Inflammatory macrophage (primary cell): ENCODE measurements at regions not wholly inside any gene's neighbourhood (a gene's known extent, or its start where the extent isn't known, plus 50 kb on each side); places are given as distances from the start of the nearest gene placed in this dataset.
"Not testable (repeated sequence)": the region's sequence is repeated elsewhere in the genome, so short reads cannot be mapped to it uniquely, and the experiment has no call there.

ENCODE experiments used
- DNase-seq, 2 donors: peaks; one replicate each; pipeline ENCODE4 v3.0.0-alpha.2; 2020 to 2022

GRCh38 chr7:79775911-79776310 is 322.4 kb upstream of the MAGI2 start:
- DNase-seq, result no peak

- DNase-seq, result no peak
Observed at GRCh38 chr7:79774150-79774549, 320.7 kb upstream of the MAGI2 start.

- no peak for DNase-seq
Observed at GRCh38 chr7:79770970-79771369, 317.5 kb upstream of the MAGI2 start.

DNA sequence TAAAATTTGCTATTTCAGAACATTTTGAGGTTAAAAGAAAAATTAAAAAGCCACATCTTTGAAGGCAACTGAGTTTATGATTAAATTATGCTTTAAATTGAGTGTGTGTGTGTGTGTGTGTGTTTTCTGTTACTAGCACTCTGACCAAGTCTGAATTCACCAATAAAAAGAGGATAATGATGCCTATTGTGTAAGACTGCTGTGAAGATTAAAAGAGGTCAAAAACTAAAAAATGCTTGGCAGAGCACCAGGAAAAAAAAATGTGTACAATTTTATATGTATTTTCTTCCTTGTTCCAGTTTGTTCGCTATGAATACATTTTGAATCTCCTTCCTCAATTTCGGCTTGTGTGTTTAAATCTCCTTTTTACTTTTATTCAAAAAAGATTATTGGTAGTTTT is 316.6 kb upstream of the MAGI2 start:
- peak in 1 of 2 donors; percentile 4 for DNase-seq

DNA sequence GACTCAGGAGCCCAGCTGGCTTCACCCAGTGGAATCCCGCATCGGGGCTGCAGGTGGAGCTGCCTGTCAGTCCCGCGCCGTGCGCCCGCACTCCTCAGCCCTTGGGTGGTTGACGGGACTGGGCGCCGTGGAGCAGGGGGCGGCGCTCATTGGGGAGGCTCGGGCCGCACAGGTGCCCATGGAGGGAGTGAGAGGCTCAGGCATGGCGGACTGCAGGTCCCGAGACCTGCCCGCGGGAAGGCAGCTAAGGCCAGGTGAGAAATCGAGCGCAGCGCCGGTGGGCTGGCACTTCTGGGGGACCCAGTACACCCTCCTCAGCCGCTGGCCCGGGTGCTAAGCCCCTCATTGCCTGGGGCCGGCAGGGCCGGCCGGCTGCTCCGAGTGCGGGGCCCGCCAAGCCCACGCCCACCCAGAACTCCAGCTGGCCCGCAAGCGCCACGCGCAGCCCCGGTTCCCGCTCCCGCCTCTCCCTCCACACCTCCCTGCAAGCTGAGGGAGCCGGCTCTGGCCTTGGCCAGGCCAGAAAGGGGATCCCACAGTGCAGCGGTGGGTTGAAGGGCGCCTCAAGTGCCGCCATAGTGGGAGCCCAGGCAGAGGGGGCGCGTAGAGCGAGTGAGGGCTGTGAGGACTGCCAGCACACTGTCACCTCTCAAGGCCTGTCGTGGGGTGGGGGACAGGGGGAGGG is 314.6 kb upstream of the MAGI2 start:
- DNase-seq, result not testable (repeated sequence)

- DNase-seq, result not testable (repeated sequence)
Observed at GRCh38 chr7:79767192-79767591, 313.7 kb upstream of the MAGI2 start.

DNA sequence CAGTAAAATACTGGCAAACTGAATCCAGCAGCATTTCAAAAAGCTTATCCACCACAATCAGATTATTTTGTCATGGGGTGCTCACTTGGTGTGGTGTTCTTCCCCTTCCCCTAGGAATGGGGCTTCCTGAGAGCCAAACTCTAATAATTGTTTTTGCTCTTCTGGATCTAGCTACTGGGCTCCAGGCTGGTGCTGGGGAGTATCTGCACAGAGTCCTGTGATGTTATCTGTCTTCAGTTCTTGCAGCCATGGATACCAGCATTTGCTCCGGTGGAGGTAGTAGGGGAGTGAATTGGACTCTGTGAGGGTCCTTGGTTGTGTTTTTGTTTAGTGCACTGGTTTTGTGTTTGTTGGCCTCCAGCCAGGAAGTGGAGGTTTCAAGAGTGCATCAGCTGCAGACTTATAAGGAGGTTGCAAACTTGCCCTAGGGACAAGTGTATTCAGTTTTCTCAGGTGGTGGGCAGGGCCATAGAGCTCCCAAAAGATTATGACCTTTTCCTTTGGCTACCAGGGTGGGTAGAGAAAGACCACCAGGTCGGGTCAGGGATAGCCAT is 308.5 kb upstream of the MAGI2 start:
- no peak for DNase-seq

DNA sequence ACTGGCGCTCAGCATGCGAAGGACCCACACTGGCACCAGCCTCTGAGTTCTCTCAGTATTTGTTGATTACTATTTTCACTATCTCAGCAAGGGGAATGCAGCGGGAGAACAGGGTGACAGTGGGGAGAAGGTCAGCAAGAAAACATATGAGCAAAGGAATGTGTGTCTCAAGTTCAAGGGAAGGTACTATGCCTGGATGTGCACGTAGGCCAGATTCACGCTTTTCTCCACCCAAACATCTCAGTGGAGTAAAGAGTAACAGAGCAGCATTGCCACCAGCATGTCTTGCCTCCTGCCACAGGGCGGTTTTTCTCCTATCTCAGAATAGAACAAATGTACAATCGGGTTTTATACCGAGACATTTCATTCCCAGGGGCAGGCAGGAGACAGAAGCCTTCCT is 297.5 kb upstream of the MAGI2 start:
- DNase-seq, result not testable (repeated sequence)

- no peak for DNase-seq
Observed at GRCh38 chr7:79749856-79750255, 296.4 kb upstream of the MAGI2 start.

DNA sequence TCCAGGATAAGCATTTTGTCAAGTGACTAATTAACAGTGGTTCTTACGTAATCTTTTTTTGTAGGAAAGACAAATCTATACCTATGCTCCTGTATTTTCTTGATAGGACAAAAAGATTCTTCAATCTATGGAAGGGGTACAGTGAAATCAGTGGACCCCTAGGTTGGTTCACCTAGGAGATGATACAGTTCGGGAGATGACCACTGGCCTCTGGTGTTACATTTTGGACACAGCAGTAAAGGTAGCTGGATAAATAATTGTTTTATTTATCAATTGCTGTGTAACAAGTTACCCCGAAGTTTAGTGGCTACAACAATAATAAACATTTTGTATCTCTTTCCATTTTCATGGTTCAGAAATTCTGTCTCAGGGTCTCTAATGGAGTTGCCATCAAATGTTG is 288.2 kb upstream of the MAGI2 start:
- no peak for DNase-seq

GRCh38 chr7:79740076-79740475 is 286.6 kb upstream of the MAGI2 start:
- no peak for DNase-seq

GRCh38 chr7:79739036-79739709 is 285.7 kb upstream of the MAGI2 start:
- DNase-seq, result not testable (repeated sequence)

DNA sequence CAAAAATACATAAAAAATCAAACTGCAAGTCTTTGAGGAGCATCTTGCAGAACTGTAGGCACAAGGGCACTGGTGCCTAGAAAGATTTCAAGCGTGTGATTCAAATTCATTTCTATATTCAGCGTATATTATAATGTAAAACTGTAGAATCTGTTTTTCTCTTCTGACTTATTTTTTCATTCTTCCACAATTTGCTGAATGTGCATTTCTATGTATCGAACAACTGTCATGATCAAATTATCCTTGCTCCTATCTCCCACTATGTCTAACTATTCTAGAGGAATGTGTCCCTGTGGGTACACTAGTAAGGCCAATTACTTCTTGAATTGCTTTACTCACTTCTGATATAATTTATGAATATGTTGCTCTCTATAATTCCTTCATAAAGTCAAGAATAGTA is 283.0 kb upstream of the MAGI2 start:
- no peak for DNase-seq

DNA sequence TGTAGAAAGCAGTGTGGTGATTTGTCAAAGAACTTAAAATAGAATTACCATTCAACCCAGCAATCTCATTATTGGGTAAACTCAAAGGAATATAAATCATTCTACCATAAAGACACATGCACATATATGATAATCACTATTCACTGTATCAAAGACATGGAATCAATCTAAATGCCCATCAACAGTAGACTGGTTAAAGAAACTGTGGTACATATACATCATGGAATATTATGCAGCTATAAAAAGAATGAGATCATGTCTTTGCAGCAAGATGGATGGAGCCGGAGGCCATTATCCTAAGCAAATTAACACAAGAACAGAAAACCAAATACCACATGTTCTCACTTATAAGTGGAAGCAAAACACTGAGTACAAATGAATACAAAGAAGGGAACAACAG is 281.5 kb upstream of the MAGI2 start:
- no peak for DNase-seq

GRCh38 chr7:79734181-79734580 is 280.7 kb upstream of the MAGI2 start:
- no peak for DNase-seq

GRCh38 chr7:79732535-79732934 is 279.1 kb upstream of the MAGI2 start:
- no peak for DNase-seq

- DNase-seq, result no peak
Observed at GRCh38 chr7:79730971-79731370, 277.5 kb upstream of the MAGI2 start.

GRCh38 chr7:79723833-79724618 is 270.6 kb upstream of the MAGI2 start:
- no peak for DNase-seq

DNA sequence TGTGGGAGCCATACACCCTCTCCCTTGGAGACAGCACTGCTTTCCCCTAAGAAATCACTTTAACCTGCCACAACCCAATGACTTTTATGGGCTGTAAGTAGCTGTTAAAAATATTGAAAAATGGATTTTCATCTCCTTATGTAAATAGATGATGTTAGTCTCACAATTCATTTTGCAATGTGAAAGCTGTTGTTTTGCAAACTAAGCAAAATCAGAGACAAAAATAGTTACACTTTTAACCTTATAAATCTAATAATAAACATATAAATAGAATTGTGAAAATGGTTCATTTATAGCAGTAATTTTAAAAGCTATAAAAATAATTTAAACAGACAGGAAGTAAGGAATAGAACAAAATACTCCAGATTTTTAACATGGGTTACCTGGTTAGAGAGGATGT is 268.8 kb upstream of the MAGI2 start:
- no peak for DNase-seq

DNA sequence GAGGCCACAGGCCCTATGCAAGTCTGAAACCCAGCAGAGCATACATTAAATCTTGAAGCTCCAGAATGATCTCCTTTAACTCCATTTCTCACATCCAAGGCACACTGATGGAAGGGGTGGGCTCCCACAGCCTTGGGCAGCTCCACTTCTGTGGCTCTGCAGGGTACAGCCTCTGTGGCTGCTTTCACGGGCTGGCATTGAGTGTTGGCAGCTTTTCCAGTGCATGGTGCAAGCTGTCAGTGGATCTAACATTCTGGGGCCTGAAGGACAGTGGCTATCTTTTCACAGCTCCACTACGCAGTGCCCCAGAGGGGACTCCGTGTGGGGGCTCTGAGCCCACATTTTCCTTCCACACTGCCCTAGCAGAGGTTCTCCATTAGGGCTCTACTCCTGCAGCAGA is 265.7 kb upstream of the MAGI2 start:
- no peak for DNase-seq

DNA sequence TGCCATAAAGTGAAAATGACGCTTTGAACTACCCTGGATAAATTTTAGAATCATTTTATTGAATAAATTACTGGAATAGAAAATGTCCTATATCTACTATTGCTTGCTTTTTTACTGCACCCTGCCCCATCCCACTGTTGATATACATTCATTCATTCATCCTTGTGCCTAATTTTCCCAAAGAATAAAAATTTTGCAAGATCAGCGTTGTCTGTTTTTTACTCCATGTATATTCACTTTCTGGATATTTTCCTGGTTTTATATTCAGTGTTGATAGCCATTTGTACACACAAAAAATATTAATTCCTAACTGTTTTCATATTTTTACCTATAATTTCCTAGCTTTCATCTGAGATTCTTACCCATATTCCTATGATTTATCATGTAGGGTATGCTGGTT is 262.9 kb upstream of the MAGI2 start:
- DNase-seq, result no peak

- no peak for DNase-seq
Observed at GRCh38 chr7:79714081-79714480, 260.6 kb upstream of the MAGI2 start.

DNA sequence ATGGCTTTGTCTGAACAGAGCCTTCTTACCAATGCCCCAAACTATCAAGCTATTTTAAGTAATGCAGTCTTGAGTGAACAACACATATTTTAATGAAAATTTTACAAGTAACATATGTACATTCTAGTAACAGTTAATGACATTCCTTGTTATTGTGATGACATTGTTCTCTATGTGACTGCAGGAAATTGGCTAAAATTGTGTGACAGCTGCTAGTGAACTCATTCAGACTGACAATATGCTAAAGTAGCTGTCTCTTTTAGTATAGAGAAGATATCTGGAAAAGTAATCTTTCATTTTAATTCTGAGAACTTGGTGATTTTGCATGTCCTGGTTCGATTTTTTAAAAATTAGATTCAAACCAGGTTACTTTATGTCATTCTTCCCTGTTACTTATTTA is 259.8 kb upstream of the MAGI2 start:
- no peak for DNase-seq

DNA sequence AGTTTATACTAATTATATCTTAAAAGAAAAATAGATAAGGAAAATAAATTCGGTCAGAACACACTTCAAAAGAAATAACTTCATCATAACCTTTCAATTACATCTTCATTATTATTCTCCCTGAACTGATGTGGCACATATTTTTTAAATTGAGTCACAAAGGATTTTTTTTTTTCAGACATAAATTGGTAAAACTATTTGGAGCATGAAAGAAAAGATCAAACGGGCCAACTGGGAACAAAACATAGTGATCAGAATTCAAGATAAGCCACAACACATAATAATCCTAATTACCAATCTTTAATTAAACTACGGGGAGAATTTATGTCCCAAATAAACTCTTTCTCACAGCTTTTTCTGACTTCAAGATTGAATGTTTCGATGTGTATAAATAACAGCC is 258.2 kb upstream of the MAGI2 start:
- no peak for DNase-seq
